Fibroblast of villous mesenchyme (primary cell): ENCODE measurements at regions not wholly inside any gene's neighbourhood (a gene's known extent, or its start where the extent isn't known, plus 50 kb on each side); places are given as distances from the start of the nearest gene placed in this dataset. TPM values are rescaled to one million over a fixed set of nuclear protein-coding genes. Genes with fewer than 3 reads are reported as not detected.

Experiments used
- DNase-seq: peaks from one replicate; pipeline ENCODE4 v3.0.0-alpha.2; 2010; ENCODE audit warnings: low read depth
- H3K4me3 ChIP-seq: 2 replicates; pipeline ENCODE4 v1.5.1; 2011; ENCODE audit warnings: low read depth, mild to moderate bottlenecking, low read length
- CTCF ChIP-seq: IDR thresholded peaks from 2 replicates; pipeline ENCODE4 v1.5.1; 2012; ENCODE audit warnings: low read depth, mild to moderate bottlenecking, low read length; ENCODE audit not compliant: insufficient read depth
- small RNA-seq: library from RNA; depleted of rRNA; stranded (forward); fragments of <200 nt; gene quantifications from one replicate; pipeline ENCODE3, GENCODE V24; 2012

GRCh38 chr2:123958011-123958410 is 67.1 kb upstream of the CNTNAP5 start:
- TF ChIP-seq CTCF, result no peak
- no peak for DNase-seq

GRCh38 chr2:123961576-123961975 is 63.5 kb upstream of the CNTNAP5 start:
- no peak for DNase-seq
- no peak for TF ChIP-seq CTCF
- no peak overlapping the region for H3K4me3 ChIP-seq

More at GRCh38 chr2:123958011-123958410, 67.1 kb upstream of the CNTNAP5 start:
- no peak overlapping the region for H3K4me3 ChIP-seq

GRCh38 chr2:123971564-123972318 is 53.3 kb upstream of the CNTNAP5 start:
- no peak overlapping the region for H3K4me3 ChIP-seq
- DNase-seq, result no peak
- no peak for TF ChIP-seq CTCF

Small RNAs in the stretch of these regions (small RNA-seq; reads per million reads assigned to genes)
- not detected for gene AC064859.1
